GM23338 (cell line): ENCODE measurements at regions not wholly inside any gene's neighbourhood (a gene's known extent, or its start where the extent isn't known, plus 50 kb on each side); places are given as distances from the start of the nearest gene placed in this dataset.

ENCODE experiments used
- ATAC-seq: fragments of 200-7000 bp; cut with Tn5 transposase; 3 replicates; pipeline ENCODE4 v1.9.1; 2020
- DNase-seq: peaks from one replicate; pipeline ENCODE4 v3.0.0-alpha.2; 2015; ENCODE audit warnings: low spot score
- H2AFZ ChIP-seq: fragments of 200-600 bp; sonication (generic); 2 replicates; pipeline ENCODE4 v1.8.0; 2016; ENCODE audit warnings: antibody characterized with exemption, mild to moderate bottlenecking, moderate library complexity
- H3F3A ChIP-seq: fragments of 200-600 bp; sonication (generic); replicated peaks from 2 replicates; pipeline ENCODE4 v1.8.0; 2017; ENCODE audit warnings: antibody characterized with exemption, mixed run types, low read depth
- H3K27ac ChIP-seq: fragments of 200-600 bp; sonication (generic); 2 replicates; pipeline ENCODE4 v1.6.1; 2016; ENCODE audit warnings: low read depth
- H3K27me3 ChIP-seq: fragments of 200-600 bp; sonication (generic); 2 replicates; pipeline ENCODE4 v1.8.0; 2016; ENCODE audit warnings: mild to moderate bottlenecking, mixed run types, moderate library complexity; ENCODE audit not compliant: insufficient read depth
- H3K36me3 ChIP-seq: fragments of 200-600 bp; sonication (generic); 2 replicates; pipeline ENCODE4 v1.8.0; 2016; ENCODE audit warnings: mild to moderate bottlenecking; ENCODE audit not compliant: insufficient read depth
- H3K4me1 ChIP-seq: fragments of 200-600 bp; sonication (generic); 2 replicates; pipeline ENCODE4 v1.8.0; 2016; ENCODE audit warnings: mild to moderate bottlenecking, moderate library complexity; ENCODE audit not compliant: insufficient read depth
- H3K4me2 ChIP-seq: fragments of 200-600 bp; sonication (generic); 2 replicates; pipeline ENCODE4 v1.7.1; 2017; ENCODE audit warnings: mixed run types
- H3K4me3 ChIP-seq: fragments of 200-600 bp; sonication (generic); 2 replicates; pipeline ENCODE4 v1.6.1; 2016; ENCODE audit warnings: mixed run types
- H3K79me2 ChIP-seq: fragments of 200-600 bp; sonication (generic); replicated peaks from 2 replicates; pipeline ENCODE4 v1.8.0; 2017; ENCODE audit warnings: mild to moderate bottlenecking; ENCODE audit not compliant: insufficient read depth
- H3K9me2 ChIP-seq: fragments of 200-600 bp; sonication (generic); 2 replicates; pipeline ENCODE4 v1.8.0; 2017; ENCODE audit not compliant: insufficient read depth
- H4K20me1 ChIP-seq: fragments of 200-600 bp; sonication (generic); replicated peaks from 2 replicates; pipeline ENCODE4 v1.8.0; 2017; ENCODE audit warnings: mild to moderate bottlenecking; ENCODE audit not compliant: insufficient read depth
- H3K27ac Mint-ChIP-seq: 2 replicates; pipeline ENCODE4 v1.8.0; 2020; ENCODE audit warnings: inconsistent platforms, mild to moderate bottlenecking, moderate library complexity, mixed read lengths
- H3K27me3 Mint-ChIP-seq: 3 replicates; pipeline ENCODE4 v1.8.0; 2022; ENCODE audit warnings: low read depth, mild to moderate bottlenecking, moderate library complexity, mixed read lengths, inconsistent platforms; ENCODE audit not compliant: insufficient read depth, poor library complexity
- H3K36me3 Mint-ChIP-seq: 3 replicates; pipeline ENCODE4 v1.8.0; 2021; ENCODE audit warnings: low read depth, mild to moderate bottlenecking, inconsistent platforms, moderate library complexity, mixed read lengths
- H3K4me1 Mint-ChIP-seq: 3 replicates; pipeline ENCODE4 v1.8.0; 2020; ENCODE audit warnings: mild to moderate bottlenecking, inconsistent platforms, mixed read lengths
- H3K4me3 Mint-ChIP-seq: 3 replicates; pipeline ENCODE4 v1.8.0; 2021; ENCODE audit warnings: moderate library complexity, mild to moderate bottlenecking, inconsistent platforms, mixed read lengths
- H3K9me3 Mint-ChIP-seq: 3 replicates; pipeline ENCODE4 v1.8.0; 2020; ENCODE audit warnings: moderate library complexity, mild to moderate bottlenecking, inconsistent platforms, mixed read lengths
- EZH2 ChIP-seq: fragments of 200-600 bp; sonication (generic); IDR thresholded peaks from one replicate; pipeline ENCODE4 v1.8.0; 2017; ENCODE audit warnings: antibody characterized with exemption, mild to moderate bottlenecking, low read depth; ENCODE audit not compliant: unreplicated experiment
- EZH2phosphoT487 ChIP-seq: fragments of 200-600 bp; sonication (generic); IDR thresholded peaks from one replicate; pipeline ENCODE4 v1.8.1; 2018; ENCODE audit warnings: antibody characterized with exemption; ENCODE audit not compliant: unreplicated experiment
- NANOG ChIP-seq: IDR thresholded peaks from 2 replicates; pipeline ENCODE4 v1.6.1; 2016; ENCODE audit warnings: antibody characterized with exemption, borderline replicate concordance
- POLR2AphosphoS5 ChIP-seq: IDR thresholded peaks from 2 replicates; pipeline ENCODE4 v1.6.1; 2016; ENCODE audit warnings: antibody characterized with exemption, low read depth
- TF ChIP-seq, protein P1 (sequence below): fragments of 250-450 bp; sonication (Bioruptor Pico); IDR thresholded peaks from 2 replicates; pipeline ENCODE4 v1.5.0; 2020; ENCODE audit warnings: mild to moderate bottlenecking, moderate library complexity
- TF ChIP-seq, protein P2 (sequence below), 2 experiments: fragments of 200-600 bp in 1 of 2; sonication (generic) in 1 of 2; conservative IDR thresholded peaks; 2 replicates each; pipeline versions ENCODE4 v1.5.1 to v1.6.1; 2016 to 2017; ENCODE audit warnings: antibody characterized with exemption in 2 of 2, low read depth in 2 of 2, mild to moderate bottlenecking in 2 of 2, moderate library complexity in 1 of 2
- TF ChIP-seq, protein P3 (sequence below): IDR thresholded peaks from 2 replicates; pipeline ENCODE4 v1.6.1; 2016; ENCODE audit warnings: antibody characterized with exemption

DNA sequence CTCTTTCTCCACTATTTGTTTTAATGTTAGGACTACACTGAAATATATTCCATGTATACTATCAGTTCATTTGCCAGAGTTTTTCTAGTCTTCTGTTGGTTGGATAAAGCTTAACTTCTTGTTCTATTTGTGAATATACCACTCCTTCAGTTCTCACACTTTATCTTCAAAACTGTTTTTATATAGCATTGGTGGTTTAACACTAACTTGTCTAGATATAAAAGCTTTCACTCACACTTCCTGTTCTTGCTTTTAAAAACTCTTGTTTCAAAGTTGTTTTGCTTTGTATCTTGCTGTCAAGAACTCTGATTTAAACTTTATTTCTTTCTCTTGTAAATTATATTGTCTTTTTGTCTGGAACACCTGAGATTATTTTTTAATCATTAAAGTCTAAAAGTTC lies 226.8 kb upstream of the TENT5A start (continued):
- TF ChIP-seq, protein P1, sequence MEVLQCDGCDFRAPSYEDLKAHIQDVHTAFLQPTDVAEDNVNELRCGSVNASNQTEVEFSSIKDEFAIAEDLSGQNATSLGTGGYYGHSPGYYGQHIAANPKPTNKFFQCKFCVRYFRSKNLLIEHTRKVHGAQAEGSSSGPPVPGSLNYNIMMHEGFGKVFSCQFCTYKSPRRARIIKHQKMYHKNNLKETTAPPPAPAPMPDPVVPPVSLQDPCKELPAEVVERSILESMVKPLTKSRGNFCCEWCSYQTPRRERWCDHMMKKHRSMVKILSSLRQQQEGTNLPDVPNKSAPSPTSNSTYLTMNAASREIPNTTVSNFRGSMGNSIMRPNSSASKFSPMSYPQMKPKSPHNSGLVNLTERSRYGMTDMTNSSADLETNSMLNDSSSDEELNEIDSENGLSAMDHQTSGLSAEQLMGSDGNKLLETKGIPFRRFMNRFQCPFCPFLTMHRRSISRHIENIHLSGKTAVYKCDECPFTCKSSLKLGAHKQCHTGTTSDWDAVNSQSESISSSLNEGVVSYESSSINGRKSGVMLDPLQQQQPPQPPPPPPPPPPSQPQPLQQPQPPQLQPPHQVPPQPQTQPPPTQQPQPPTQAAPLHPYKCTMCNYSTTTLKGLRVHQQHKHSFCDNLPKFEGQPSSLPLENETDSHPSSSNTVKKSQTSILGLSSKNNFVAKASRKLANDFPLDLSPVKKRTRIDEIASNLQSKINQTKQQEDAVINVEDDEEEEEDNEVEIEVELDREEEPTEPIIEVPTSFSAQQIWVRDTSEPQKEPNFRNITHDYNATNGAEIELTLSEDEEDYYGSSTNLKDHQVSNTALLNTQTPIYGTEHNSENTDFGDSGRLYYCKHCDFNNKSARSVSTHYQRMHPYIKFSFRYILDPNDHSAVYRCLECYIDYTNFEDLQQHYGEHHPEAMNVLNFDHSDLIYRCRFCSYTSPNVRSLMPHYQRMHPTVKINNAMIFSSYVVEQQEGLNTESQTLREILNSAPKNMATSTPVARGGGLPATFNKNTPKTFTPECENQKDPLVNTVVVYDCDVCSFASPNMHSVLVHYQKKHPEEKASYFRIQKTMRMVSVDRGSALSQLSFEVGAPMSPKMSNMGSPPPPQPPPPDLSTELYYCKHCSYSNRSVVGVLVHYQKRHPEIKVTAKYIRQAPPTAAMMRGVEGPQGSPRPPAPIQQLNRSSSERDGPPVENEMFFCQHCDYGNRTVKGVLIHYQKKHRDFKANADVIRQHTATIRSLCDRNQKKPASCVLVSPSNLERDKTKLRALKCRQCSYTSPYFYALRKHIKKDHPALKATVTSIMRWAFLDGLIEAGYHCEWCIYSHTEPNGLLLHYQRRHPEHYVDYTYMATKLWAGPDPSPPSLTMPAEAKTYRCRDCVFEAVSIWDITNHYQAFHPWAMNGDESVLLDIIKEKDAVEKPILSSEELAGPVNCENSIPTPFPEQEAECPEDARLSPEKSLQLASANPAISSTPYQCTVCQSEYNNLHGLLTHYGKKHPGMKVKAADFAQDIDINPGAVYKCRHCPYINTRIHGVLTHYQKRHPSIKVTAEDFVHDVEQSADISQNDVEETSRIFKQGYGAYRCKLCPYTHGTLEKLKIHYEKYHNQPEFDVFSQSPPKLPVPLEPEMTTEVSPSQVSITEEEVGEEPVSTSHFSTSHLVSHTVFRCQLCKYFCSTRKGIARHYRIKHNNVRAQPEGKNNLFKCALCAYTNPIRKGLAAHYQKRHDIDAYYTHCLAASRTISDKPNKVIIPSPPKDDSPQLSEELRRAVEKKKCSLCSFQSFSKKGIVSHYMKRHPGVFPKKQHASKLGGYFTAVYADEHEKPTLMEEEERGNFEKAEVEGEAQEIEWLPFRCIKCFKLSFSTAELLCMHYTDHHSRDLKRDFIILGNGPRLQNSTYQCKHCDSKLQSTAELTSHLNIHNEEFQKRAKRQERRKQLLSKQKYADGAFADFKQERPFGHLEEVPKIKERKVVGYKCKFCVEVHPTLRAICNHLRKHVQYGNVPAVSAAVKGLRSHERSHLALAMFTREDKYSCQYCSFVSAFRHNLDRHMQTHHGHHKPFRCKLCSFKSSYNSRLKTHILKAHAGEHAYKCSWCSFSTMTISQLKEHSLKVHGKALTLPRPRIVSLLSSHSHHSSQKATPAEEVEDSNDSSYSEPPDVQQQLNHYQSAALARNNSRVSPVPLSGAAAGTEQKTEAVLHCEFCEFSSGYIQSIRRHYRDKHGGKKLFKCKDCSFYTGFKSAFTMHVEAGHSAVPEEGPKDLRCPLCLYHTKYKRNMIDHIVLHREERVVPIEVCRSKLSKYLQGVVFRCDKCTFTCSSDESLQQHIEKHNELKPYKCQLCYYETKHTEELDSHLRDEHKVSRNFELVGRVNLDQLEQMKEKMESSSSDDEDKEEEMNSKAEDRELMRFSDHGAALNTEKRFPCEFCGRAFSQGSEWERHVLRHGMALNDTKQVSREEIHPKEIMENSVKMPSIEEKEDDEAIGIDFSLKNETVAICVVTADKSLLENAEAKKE (CRISPR knock-in tag) = no peak
- TF ChIP-seq, protein P2, sequence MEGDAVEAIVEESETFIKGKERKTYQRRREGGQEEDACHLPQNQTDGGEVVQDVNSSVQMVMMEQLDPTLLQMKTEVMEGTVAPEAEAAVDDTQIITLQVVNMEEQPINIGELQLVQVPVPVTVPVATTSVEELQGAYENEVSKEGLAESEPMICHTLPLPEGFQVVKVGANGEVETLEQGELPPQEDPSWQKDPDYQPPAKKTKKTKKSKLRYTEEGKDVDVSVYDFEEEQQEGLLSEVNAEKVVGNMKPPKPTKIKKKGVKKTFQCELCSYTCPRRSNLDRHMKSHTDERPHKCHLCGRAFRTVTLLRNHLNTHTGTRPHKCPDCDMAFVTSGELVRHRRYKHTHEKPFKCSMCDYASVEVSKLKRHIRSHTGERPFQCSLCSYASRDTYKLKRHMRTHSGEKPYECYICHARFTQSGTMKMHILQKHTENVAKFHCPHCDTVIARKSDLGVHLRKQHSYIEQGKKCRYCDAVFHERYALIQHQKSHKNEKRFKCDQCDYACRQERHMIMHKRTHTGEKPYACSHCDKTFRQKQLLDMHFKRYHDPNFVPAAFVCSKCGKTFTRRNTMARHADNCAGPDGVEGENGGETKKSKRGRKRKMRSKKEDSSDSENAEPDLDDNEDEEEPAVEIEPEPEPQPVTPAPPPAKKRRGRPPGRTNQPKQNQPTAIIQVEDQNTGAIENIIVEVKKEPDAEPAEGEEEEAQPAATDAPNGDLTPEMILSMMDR (conservative IDR thresholded peaks at IDR 0.05; ENCODE audit: low read depth in 2 of 2) = no peak
- no peak for TF ChIP-seq NANOG
- TF ChIP-seq EZH2phosphoT487 = no peak

DNA sequence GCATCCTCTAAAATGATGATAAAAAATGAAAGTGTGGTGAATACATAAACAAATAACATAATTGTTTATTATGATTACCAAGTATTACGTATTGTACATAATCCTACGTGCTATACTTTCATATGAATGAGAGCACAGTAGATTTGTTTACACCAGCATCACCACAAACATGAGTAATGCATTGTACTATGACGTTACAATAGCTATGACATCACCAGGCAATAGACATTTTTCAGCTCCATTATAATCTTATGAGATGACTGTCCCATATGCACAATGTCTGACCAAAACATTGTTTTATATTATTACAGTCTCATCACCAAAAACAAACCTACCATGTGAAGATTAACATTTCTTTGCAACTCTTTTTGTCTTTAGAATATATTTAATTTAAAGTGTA lies 225.7 kb upstream of the TENT5A start:
- Histone ChIP-seq H4K20me1 (no peaks in the 10 kb centered on the region), H3K9me2 (no peaks in the 10 kb centered on the region), H3K79me2 (no peaks in the 10 kb centered on the region), H3K4me1 (no peaks in the 10 kb centered on the region), H3K4me2 (no peak overlapping the region), H3K4me3 (no peak overlapping the region), H3K27ac (no peak overlapping the region), H3F3A (no peaks in the 10 kb centered on the region), H2AFZ (no peak overlapping the region), H3K36me3 (no peaks in the 10 kb centered on the region), H3K27me3 (no peaks in the 10 kb centered on the region)
- Mint-ChIP-seq H3K9me3 (peaks cover 32% of the 10 kb centered on the region), H3K27ac (no peak overlapping the region), H3K4me1 (no peaks in the 10 kb centered on the region), H3K4me3 (no peak overlapping the region), H3K36me3 (peaks cover 13% of the 10 kb centered on the region; the same call in 2 of the 3 replicates), H3K27me3 (peaks cover 7% of the 10 kb centered on the region)
- DNase-seq = no peak
- no peak for ATAC-seq
- TF ChIP-seq, protein P1 (CRISPR knock-in tag) = no peak
- TF ChIP-seq POLR2AphosphoS5 (no peak), EZH2 (no peak)
- TF ChIP-seq, protein P3, sequence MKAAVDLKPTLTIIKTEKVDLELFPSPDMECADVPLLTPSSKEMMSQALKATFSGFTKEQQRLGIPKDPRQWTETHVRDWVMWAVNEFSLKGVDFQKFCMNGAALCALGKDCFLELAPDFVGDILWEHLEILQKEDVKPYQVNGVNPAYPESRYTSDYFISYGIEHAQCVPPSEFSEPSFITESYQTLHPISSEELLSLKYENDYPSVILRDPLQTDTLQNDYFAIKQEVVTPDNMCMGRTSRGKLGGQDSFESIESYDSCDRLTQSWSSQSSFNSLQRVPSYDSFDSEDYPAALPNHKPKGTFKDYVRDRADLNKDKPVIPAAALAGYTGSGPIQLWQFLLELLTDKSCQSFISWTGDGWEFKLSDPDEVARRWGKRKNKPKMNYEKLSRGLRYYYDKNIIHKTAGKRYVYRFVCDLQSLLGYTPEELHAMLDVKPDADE = no peak
